Suppressor macrophage treated with lipopolysaccharide for 4 hours (primary cell): ENCODE measurements at regions not wholly inside any gene's neighbourhood (a gene's known extent, or its start where the extent isn't known, plus 50 kb on each side); places are given as distances from the start of the nearest gene placed in this dataset.
"Not testable (repeated sequence)": the region's sequence is repeated elsewhere in the genome, so short reads cannot be mapped to it uniquely, and the experiment has no call there.

ENCODE experiments used
- DNase-seq: peaks from one replicate; pipeline ENCODE4 v3.0.0-alpha.2; 2020

GRCh38 chr7:153021542-153021941, 262.0 kb downstream of the ACTR3B start:
- no peak for DNase-seq

- DNase-seq, result no peak
Observed at GRCh38 chr7:153022475-153023193, 263.1 kb downstream of the ACTR3B start.

- no peak for DNase-seq
Observed at GRCh38 chr7:153023194-153023592, 263.6 kb downstream of the ACTR3B start.

GRCh38 chr7:153027210-153027609, 267.7 kb downstream of the ACTR3B start:
- DNase-seq, result no peak

- no peak for DNase-seq
Observed at GRCh38 chr7:153027904-153028303, 268.4 kb downstream of the ACTR3B start.

- no peak for DNase-seq
Observed at GRCh38 chr7:153030976-153031375, 271.4 kb downstream of the ACTR3B start.

GRCh38 chr7:153034791-153035190, 275.2 kb downstream of the ACTR3B start:
- DNase-seq, result no peak

- DNase-seq, result no peak
Observed at GRCh38 chr7:153036396-153037063, 277.0 kb downstream of the ACTR3B start.

GRCh38 chr7:153043440-153043839, 283.9 kb downstream of the ACTR3B start:
- DNase-seq, result no peak

- DNase-seq, result no peak
Observed at GRCh38 chr7:153044981-153045380, 285.4 kb downstream of the ACTR3B start.

- DNase-seq, result no peak
Observed at GRCh38 chr7:153047079-153047959, 287.8 kb downstream of the ACTR3B start.

- no peak for DNase-seq
Observed at GRCh38 chr7:153052206-153052605, 292.7 kb downstream of the ACTR3B start.

GRCh38 chr7:153061910-153062528, 302.5 kb downstream of the ACTR3B start:
- DNase-seq, result no peak

GRCh38 chr7:153065051-153065450, 305.5 kb downstream of the ACTR3B start:
- DNase-seq, result no peak

GRCh38 chr7:153066711-153067110, 307.2 kb downstream of the ACTR3B start:
- DNase-seq, result no peak

- DNase-seq, result no peak
Observed at GRCh38 chr7:153070141-153070540, 310.6 kb downstream of the ACTR3B start.

GRCh38 chr7:153072806-153073205, 313.3 kb downstream of the ACTR3B start:
- DNase-seq, result no peak

- DNase-seq, result not testable (repeated sequence)
Observed at GRCh38 chr7:153076289-153076688, 316.7 kb downstream of the ACTR3B start.

- no peak for DNase-seq
Observed at GRCh38 chr7:153081496-153081895, 321.9 kb downstream of the ACTR3B start.

GRCh38 chr7:153084278-153084677, 324.7 kb downstream of the ACTR3B start:
- DNase-seq, result no peak

GRCh38 chr7:153087498-153087897, 327.9 kb downstream of the ACTR3B start:
- DNase-seq, result no peak

GRCh38 chr7:153088601-153089000, 329.0 kb downstream of the ACTR3B start:
- DNase-seq, result no peak

GRCh38 chr7:153090209-153090608, 330.7 kb downstream of the ACTR3B start:
- DNase-seq, result no peak
